ENCODE measurements at regions not wholly inside any gene's neighbourhood (a gene's known extent, or its start where the extent isn't known, plus 50 kb on each side); places are given as distances from the start of the nearest gene placed in this dataset.

DNA sequence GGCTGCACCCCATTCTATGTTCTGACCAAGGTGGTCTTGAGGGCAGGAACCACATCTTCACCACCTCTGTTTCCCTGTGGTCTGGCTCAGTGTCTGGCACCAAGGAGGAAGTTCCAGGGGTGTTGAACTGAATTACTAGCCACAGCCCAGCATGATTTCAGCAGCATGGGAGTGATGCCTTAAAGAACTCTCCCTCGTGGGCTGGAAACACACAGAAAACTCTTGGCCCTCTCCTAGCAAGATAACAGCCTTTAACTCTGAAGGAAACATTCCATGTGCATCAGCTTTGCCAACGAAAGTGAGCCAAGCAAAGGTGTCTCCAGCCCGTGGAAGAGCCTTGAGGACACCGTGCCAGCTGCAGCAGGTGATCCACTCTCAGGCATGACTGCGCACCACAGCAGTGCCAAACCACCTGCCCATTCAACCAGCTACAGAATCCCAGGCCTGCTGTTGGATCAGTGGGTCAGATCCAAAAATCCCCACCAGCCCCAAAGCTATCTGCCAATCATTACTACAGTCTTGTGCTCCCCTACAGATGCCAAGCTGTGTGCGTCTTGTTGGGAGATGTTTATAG, 124.8 kb downstream of the TTC32 start:
- TF ChIP-seq, protein P1, sequence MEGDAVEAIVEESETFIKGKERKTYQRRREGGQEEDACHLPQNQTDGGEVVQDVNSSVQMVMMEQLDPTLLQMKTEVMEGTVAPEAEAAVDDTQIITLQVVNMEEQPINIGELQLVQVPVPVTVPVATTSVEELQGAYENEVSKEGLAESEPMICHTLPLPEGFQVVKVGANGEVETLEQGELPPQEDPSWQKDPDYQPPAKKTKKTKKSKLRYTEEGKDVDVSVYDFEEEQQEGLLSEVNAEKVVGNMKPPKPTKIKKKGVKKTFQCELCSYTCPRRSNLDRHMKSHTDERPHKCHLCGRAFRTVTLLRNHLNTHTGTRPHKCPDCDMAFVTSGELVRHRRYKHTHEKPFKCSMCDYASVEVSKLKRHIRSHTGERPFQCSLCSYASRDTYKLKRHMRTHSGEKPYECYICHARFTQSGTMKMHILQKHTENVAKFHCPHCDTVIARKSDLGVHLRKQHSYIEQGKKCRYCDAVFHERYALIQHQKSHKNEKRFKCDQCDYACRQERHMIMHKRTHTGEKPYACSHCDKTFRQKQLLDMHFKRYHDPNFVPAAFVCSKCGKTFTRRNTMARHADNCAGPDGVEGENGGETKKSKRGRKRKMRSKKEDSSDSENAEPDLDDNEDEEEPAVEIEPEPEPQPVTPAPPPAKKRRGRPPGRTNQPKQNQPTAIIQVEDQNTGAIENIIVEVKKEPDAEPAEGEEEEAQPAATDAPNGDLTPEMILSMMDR (IDR thresholded peaks at IDR 0.05; ENCODE audit: extremely low read depth, low read depth, low read length): no peak
- Histone ChIP-seq H3K4me1 (ENCODE audit: insufficient read depth, low read length) (no peaks in the 10 kb centered on the region), H3K4me2 (ENCODE audit: insufficient read depth, low read length) (no peak overlapping the region), H3K79me2 (ENCODE audit: insufficient read depth, low read length) (no peaks in the 10 kb centered on the region), H4K20me1 (ENCODE audit: insufficient read depth, low read length) (no peaks in the 10 kb centered on the region), H3K36me3 (ENCODE audit: insufficient read depth, low read length) (no peaks in the 10 kb centered on the region), H3K4me3 (ENCODE audit: insufficient read depth, low read length) (no peak overlapping the region), H2AFZ (ENCODE audit: low read length) (no peak overlapping the region), H3K27me3 (ENCODE audit: insufficient read depth, low read length) (no peaks in the 10 kb centered on the region), H3K9me3 (ENCODE audit: low read depth, low read length) (no peaks in the 10 kb centered on the region), H3K27ac (ENCODE audit: low read depth, low read length) (no peak overlapping the region)
- no peak for DNase-seq (ENCODE audit: insufficient read length, low spot score, missing footprints)

DNA sequence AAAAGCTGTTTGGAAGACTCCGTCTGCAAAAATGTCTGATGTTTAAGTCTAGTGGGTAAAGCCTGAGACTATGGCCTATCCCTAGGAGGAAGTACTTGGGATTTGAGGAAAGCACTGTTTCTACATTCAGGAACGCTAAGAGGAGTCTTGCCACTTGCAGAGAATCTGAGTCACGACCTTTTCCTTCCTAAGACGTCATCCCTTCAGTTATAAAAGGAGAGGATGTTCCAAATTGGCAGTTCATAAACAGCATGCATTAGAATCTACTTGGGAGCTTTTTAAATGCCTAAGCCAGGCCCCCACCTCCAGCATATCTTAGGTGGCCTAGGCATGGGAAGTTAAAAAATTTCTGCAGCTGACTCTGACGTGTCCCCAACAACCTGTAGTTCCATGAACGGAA, 125.9 kb downstream of the TTC32 start:
- no peak for DNase-seq (ENCODE audit: insufficient read length, low spot score, missing footprints)
- H3K27me3 ChIP-seq (ENCODE audit: insufficient read depth, low read length): no peaks in the 10 kb centered on the region
- H2AFZ ChIP-seq (ENCODE audit: low read length): no peak overlapping the region
- no peaks in the 10 kb centered on the region for H4K20me1 ChIP-seq (ENCODE audit: insufficient read depth, low read length)
- TF ChIP-seq, protein P1 (IDR thresholded peaks at IDR 0.05; ENCODE audit: extremely low read depth, low read depth, low read length): no peak
- H3K4me2 ChIP-seq (ENCODE audit: insufficient read depth, low read length): no peak overlapping the region
- no peak overlapping the region for H3K4me3 ChIP-seq (ENCODE audit: insufficient read depth, low read length)
- no peaks in the 10 kb centered on the region for H3K79me2 ChIP-seq (ENCODE audit: insufficient read depth, low read length)
- no peaks in the 10 kb centered on the region for H3K4me1 ChIP-seq (ENCODE audit: insufficient read depth, low read length)
- no peak overlapping the region for H3K27ac ChIP-seq (ENCODE audit: low read depth, low read length)
- H3K36me3 ChIP-seq (ENCODE audit: insufficient read depth, low read length): no peaks in the 10 kb centered on the region
- H3K9me3 ChIP-seq (ENCODE audit: low read depth, low read length): no peaks in the 10 kb centered on the region

DNA sequence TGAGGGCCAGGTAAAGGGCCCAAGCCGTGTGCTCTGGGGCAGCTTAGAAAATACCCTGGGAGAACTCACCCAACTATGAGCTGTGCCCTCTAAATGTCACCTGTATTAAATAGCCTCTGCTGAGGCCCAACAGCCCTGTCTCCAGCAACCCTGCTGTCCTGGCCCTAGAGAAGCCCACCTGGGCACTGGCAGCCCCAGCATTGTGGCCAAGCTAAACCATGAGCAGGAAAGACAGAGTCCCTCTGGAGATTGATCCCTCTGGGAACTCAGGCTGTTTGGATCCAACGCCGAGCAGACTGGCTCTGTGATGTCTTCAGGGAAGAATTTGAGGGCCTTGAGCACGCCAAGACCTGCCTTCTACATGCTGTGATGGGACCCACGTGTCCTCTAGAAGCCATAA, 126.5 kb downstream of the TTC32 start:
- no peaks in the 10 kb centered on the region for H3K79me2 ChIP-seq (ENCODE audit: insufficient read depth, low read length)
- H3K4me2 ChIP-seq (ENCODE audit: insufficient read depth, low read length): no peak overlapping the region
- H3K4me1 ChIP-seq (ENCODE audit: insufficient read depth, low read length): no peaks in the 10 kb centered on the region
- H3K27me3 ChIP-seq (ENCODE audit: insufficient read depth, low read length): no peaks in the 10 kb centered on the region
- no peaks in the 10 kb centered on the region for H3K36me3 ChIP-seq (ENCODE audit: insufficient read depth, low read length)
- no peaks in the 10 kb centered on the region for H3K9me3 ChIP-seq (ENCODE audit: low read depth, low read length)
- TF ChIP-seq, protein P1 (IDR thresholded peaks at IDR 0.05; ENCODE audit: extremely low read depth, low read depth, low read length): no peak
- no peaks in the 10 kb centered on the region for H4K20me1 ChIP-seq (ENCODE audit: insufficient read depth, low read length)
- DNase-seq (ENCODE audit: insufficient read length, low spot score, missing footprints): no peak
- no peak overlapping the region for H3K27ac ChIP-seq (ENCODE audit: low read depth, low read length)
- H3K4me3 ChIP-seq (ENCODE audit: insufficient read depth, low read length): no peak overlapping the region
- no peak overlapping the region for H2AFZ ChIP-seq (ENCODE audit: low read length)

DNA sequence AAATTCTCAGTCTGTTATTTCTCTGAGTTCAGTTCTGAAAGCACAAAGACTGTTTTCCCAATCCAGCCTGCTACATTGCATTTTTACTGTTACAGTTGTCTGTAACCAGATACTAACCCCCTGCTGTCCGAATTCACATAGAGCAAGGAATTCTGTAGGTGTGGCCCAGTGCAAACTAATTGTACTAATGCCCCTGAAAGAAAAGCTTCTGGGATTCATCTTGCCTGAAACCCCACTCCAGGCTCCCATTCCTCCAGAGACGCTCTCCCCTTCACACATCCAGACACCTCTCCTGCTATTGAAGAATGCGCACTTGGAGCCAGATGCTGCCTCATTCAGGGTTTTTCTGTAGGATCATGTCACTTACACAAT, 127.0 kb downstream of the TTC32 start:
- Histone ChIP-seq H3K4me2 (ENCODE audit: insufficient read depth, low read length) (no peak overlapping the region), H3K27me3 (ENCODE audit: insufficient read depth, low read length) (no peaks in the 10 kb centered on the region), H3K9me3 (ENCODE audit: low read depth, low read length) (no peaks in the 10 kb centered on the region), H4K20me1 (ENCODE audit: insufficient read depth, low read length) (no peaks in the 10 kb centered on the region), H3K79me2 (ENCODE audit: insufficient read depth, low read length) (no peaks in the 10 kb centered on the region), H3K36me3 (ENCODE audit: insufficient read depth, low read length) (no peaks in the 10 kb centered on the region), H3K4me1 (ENCODE audit: insufficient read depth, low read length) (no peaks in the 10 kb centered on the region), H3K27ac (ENCODE audit: low read depth, low read length) (no peak overlapping the region), H2AFZ (ENCODE audit: low read length) (no peak overlapping the region), H3K4me3 (ENCODE audit: insufficient read depth, low read length) (no peak overlapping the region)
- DNase-seq (ENCODE audit: insufficient read length, low spot score, missing footprints): no peak
- TF ChIP-seq, protein P1 (IDR thresholded peaks at IDR 0.05; ENCODE audit: extremely low read depth, low read depth, low read length): no peak
